GM12801 (cell line): ENCODE measurements at regions not wholly inside any gene's neighbourhood (a gene's known extent, or its start where the extent isn't known, plus 50 kb on each side); places are given as distances from the start of the nearest gene placed in this dataset.

Source experiments
- TF ChIP-seq, protein P1 (sequence below): IDR thresholded peaks from one replicate; pipeline ENCODE4 v1.5.1; 2011; ENCODE audit warnings: control low read depth; ENCODE audit not compliant: insufficient read length; ENCODE audit errors: extremely low read depth

DNA sequence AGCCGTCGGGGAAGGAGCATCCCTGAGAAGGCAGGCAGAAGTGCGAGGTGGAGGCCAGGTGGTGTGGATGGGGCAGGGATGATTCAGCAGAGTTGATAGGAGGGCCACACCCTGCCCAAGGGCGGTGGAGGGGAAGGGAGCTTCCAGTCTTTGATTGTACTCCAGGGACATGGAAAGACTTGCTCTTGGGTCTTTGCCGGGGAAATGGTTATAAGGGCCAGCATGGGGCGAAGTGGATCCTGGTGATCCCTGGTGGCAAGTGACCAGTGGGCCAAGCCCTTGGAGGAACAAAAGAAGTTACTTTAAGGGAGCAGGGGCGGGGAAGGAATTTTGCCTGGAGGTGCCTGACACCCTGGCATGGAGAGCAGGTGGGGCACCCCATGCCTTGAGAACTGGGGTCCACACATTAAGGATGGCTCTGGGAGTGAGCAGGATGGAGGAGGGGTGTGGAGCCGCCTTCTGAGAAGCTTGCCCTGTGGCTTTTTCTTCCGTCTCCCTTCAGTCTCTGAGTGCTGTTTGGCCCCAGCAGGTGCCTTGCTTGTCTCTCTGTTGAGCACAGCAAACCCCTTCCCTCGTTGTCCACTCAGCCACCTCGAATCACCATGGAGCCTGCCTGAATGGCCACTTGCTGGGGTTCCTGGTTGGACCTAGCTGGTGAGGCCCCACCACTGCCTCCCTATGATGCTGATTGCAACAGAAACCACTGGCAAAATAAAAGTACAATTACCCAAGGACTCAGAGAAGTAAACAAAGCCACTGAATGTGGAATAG, 83.9 kb downstream of the RAMP3 start:
- TF ChIP-seq, protein P1, sequence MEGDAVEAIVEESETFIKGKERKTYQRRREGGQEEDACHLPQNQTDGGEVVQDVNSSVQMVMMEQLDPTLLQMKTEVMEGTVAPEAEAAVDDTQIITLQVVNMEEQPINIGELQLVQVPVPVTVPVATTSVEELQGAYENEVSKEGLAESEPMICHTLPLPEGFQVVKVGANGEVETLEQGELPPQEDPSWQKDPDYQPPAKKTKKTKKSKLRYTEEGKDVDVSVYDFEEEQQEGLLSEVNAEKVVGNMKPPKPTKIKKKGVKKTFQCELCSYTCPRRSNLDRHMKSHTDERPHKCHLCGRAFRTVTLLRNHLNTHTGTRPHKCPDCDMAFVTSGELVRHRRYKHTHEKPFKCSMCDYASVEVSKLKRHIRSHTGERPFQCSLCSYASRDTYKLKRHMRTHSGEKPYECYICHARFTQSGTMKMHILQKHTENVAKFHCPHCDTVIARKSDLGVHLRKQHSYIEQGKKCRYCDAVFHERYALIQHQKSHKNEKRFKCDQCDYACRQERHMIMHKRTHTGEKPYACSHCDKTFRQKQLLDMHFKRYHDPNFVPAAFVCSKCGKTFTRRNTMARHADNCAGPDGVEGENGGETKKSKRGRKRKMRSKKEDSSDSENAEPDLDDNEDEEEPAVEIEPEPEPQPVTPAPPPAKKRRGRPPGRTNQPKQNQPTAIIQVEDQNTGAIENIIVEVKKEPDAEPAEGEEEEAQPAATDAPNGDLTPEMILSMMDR: no peak

DNA sequence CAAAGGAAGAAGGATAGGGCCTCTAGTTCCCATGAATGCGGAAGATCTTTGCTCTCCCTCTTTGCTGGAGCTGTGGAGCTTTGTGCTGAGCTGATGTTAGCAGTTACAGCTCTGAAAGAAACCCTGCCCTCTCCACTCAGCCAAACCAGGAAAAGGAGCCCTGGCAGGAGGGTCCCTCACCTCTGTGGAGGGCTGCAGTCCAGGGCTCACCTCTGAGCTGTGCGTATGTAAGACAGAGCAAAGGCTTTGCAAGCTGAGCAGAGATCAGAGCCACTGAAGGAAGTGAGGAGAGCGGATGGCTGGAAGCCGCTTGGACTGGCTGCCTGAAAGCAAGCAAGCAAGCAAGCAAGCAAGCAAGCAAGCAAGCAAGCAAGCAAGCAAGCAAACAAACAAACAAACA, 84.7 kb downstream of the RAMP3 start:
- TF ChIP-seq, protein P1: no peak

DNA sequence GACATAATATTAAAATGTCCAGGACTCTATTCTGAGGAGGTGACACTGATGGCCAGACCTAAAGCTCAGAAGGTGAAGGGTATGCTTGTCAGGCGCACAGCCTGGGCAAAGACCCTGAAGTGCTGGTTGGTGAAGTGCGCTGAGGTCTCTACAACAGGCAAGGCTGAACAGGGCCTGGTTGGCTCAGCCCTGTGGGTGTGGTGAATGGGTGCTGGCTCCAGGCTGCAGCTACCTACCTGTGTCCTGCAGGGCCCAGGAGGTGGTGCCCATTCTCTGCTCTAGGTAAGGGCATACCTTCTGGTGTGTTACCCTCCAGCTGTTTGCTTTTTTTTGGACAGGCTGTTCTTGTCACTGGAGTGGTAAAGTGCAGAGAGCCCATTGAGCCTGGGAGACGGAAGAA, 85.1 kb downstream of the RAMP3 start:
- TF ChIP-seq, protein P1: no peak

DNA sequence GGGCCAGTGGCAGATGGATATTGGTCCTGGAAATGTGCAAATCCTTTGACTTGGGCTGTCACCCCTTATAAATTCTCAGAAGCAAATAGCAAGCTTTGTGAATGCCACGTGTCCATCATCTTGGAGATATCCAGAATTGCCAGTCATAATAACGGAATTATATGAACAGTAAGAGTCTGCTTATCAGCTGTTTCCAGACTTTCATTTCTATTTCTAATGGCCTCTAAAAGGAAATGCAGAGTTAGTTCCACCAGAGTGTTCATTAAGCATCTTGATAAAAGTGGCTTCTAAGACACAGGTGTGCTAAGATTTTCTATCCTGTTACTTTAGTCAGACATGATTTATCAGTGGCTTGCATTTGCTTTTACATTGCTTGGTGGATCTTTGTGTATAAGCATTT, 87.4 kb downstream of the RAMP3 start:
- TF ChIP-seq, protein P1: no peak

DNA sequence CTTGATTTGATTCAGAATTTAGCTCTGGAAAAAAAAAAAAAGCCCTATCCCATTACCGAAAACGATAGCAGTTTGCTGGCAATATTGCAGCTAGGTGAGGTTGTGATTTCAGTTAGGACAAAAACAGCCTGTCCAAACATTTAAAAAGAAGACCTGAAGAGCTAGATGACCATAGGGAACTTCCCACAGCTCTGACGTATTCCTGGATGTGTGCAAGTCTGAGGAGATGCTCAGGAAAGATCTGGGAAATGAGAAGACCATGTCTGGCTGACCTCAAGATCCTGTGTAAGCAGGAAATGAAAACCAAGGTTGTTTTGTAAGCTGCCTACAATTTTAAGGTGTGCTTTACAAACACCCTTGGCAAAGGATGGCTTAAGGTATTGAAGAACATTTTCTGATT, 88.7 kb downstream of the RAMP3 start:
- TF ChIP-seq, protein P1: no peak

DNA sequence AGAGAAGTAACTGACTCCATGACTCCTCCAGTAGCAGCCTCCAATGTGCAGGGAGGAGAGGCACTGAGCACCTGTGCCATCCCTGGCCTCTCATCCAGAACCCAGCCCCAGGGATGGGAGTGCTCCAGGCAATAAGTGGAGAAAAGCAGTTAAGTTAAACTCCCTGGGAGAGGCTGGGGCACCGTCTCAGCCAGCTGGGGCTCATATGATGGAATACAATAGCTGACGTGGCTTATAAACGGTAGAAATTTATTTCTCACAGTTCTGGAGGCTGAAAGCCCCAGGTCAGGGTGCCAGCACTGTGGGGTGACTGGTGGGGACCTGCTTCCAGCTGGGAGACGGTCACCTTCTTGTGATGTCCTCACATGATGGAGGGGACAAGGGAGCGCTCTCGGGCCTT, 94.7 kb downstream of the RAMP3 start:
- TF ChIP-seq, protein P1: no peak

DNA sequence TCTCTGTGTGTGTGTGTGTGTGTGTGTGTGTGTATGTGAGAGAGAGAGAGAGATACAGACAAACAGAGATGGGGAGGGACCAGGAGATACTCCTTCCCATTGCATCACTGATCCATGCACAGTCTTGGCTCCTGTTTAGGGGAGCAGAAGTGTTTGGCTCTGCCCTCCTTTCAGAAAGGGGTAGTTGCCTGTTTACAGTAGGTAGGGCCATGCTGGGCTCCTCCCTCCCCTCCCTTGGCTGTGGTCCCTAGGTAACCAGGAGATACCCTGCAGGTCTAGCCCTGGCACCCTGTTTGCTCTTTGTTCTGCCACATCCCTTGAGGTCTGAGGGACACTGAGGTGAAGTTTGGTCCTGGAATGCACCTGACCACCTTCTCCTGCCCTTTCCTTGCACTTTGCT, 95.3 kb downstream of the RAMP3 start:
- TF ChIP-seq, protein P1: no peak

DNA sequence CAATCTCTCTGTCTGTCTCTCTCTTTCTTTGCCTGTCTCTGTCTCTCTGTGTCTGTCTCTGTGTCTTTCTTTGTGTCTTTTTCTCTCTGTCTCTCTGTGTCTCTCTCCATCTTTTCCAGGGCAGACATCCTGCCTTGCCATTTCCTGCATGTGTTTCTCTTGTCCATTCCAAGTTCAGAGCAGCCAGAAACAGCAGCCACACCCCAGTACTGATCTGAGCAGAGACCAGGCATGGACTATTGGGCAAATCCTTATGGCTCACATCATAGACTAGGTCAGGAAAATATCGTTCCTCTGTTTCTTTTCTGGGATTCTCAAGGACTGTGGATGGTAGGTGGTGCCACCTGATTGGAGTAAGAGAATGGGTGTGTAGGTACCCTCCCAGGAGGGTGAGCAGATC, 95.8 kb downstream of the RAMP3 start:
- TF ChIP-seq, protein P1: no peak
